ENCODE measurements at regions not wholly inside any gene's neighbourhood (a gene's known extent, or its start where the extent isn't known, plus 50 kb on each side); places are given as distances from the start of the nearest gene placed in this dataset.
"Not testable (repeated sequence)": the region's sequence is repeated elsewhere in the genome, so short reads cannot be mapped to it uniquely, and the experiment has no call there.

- H3K4me1 Mint-ChIP-seq; H3K4me3 ChIP-seq (ENCODE audit: control insufficient read depth in 1 of 2, extremely low read depth in 1 of 2, low read length in 1 of 2); ATAC-seq (replicated peaks in 1 of 4); H3K27ac ChIP-seq (ENCODE audit: low read length); POLR2A ChIA-PET; CTCF ChIA-PET; DNase-seq; H3K27ac Mint-ChIP-seq; H3K9me3 ChIP-seq; H3K27me3 ChIP-seq (replicated peaks in 1 of 2; ENCODE audit: control insufficient read depth in 2 of 2, extremely low read depth in 1 of 2, insufficient read depth in 2 of 2, low read length in 1 of 2); H3K4me3 Mint-ChIP-seq; H3K27me3 Mint-ChIP-seq; H3K36me3 ChIP-seq (ENCODE audit: control insufficient read depth in 2 of 2, extremely low read depth in 1 of 2, insufficient read depth in 1 of 2, low read length in 1 of 2); H3K36me3 Mint-ChIP-seq; H3K4me1 ChIP-seq (ENCODE audit: control insufficient read depth in 1 of 2, extremely low read depth in 1 of 2, insufficient read depth in 2 of 2, low read length in 2 of 2): not testable (repeated sequence)
- H3K9me3 Mint-ChIP-seq, result peaks cover 0 to 10% (median 8%) of the 10 kb centered on the region in 3 donors
- WGBS (ENCODE audit: insufficient coverage), result no CpG with 5 or more reads among the region's 3 CpGs
These were observed 2888.1 kb downstream of the RPIA start for GRCh38 chr2:91579555-91579954.

GRCh38 chr2:91580043-91580442 lies 2888.6 kb downstream of the RPIA start:
- H3K27ac Mint-ChIP-seq; DNase-seq; H3K4me3 ChIP-seq (ENCODE audit: control insufficient read depth in 1 of 2, extremely low read depth in 1 of 2, low read length in 1 of 2); H3K36me3 Mint-ChIP-seq; POLR2A ChIA-PET; ATAC-seq (replicated peaks in 1 of 4); H3K4me1 Mint-ChIP-seq; H3K27me3 Mint-ChIP-seq; H3K36me3 ChIP-seq (ENCODE audit: control insufficient read depth in 2 of 2, extremely low read depth in 1 of 2, insufficient read depth in 1 of 2, low read length in 1 of 2); H3K4me3 Mint-ChIP-seq; H3K27ac ChIP-seq (ENCODE audit: low read length); CTCF ChIA-PET; H3K27me3 ChIP-seq (replicated peaks in 1 of 2; ENCODE audit: control insufficient read depth in 2 of 2, extremely low read depth in 1 of 2, insufficient read depth in 2 of 2, low read length in 1 of 2); H3K4me1 ChIP-seq (ENCODE audit: control insufficient read depth in 1 of 2, extremely low read depth in 1 of 2, insufficient read depth in 2 of 2, low read length in 2 of 2); H3K9me3 ChIP-seq: not testable (repeated sequence)
- H3K9me3 Mint-ChIP-seq, result peaks cover 1 to 10% (median 8%) of the 10 kb centered on the region in 3 donors
- WGBS (ENCODE audit: insufficient coverage), result 92% methylated on average over 4 of the region's 4 CpGs

GRCh38 chr2:91587098-91587497 lies 2895.6 kb downstream of the RPIA start:
- H3K27me3 ChIP-seq (replicated peaks in 1 of 2; ENCODE audit: control insufficient read depth in 2 of 2, extremely low read depth in 1 of 2, insufficient read depth in 2 of 2, low read length in 1 of 2), result peaks cover 0 to 11% of the 10 kb centered on the region in 2 experiments
- H3K9me3 ChIP-seq; H3K27ac Mint-ChIP-seq; DNase-seq; H3K27me3 Mint-ChIP-seq; CTCF ChIA-PET; H3K36me3 Mint-ChIP-seq; H3K36me3 ChIP-seq (ENCODE audit: control insufficient read depth in 2 of 2, extremely low read depth in 1 of 2, insufficient read depth in 1 of 2, low read length in 1 of 2); H3K27ac ChIP-seq (ENCODE audit: low read length); POLR2A ChIA-PET; H3K4me1 Mint-ChIP-seq; H3K4me1 ChIP-seq (ENCODE audit: control insufficient read depth in 1 of 2, extremely low read depth in 1 of 2, insufficient read depth in 2 of 2, low read length in 2 of 2); H3K4me3 ChIP-seq (ENCODE audit: control insufficient read depth in 1 of 2, extremely low read depth in 1 of 2, low read length in 1 of 2); H3K4me3 Mint-ChIP-seq; ATAC-seq (replicated peaks in 1 of 4): not testable (repeated sequence)
- WGBS (ENCODE audit: insufficient coverage), result 88% methylated on average over 1 of the region's 6 CpGs
- H3K9me3 Mint-ChIP-seq, result peaks cover 3 to 18% (median 14%) of the 10 kb centered on the region in 3 donors

- Mint-ChIP-seq H3K27me3 (peaks cover 12% of the 10 kb centered on the region in 2 donors), H3K9me3 (peaks cover 3 to 15% (median 12%) of the 10 kb centered on the region in 3 donors)
- H3K4me3 Mint-ChIP-seq; POLR2A ChIA-PET; H3K36me3 Mint-ChIP-seq; CTCF ChIA-PET; H3K27ac Mint-ChIP-seq; H3K4me1 Mint-ChIP-seq; H3K4me1 ChIP-seq (ENCODE audit: control insufficient read depth in 1 of 2, extremely low read depth in 1 of 2, insufficient read depth in 2 of 2, low read length in 2 of 2); H3K9me3 ChIP-seq; H3K4me3 ChIP-seq (ENCODE audit: control insufficient read depth in 1 of 2, extremely low read depth in 1 of 2, low read length in 1 of 2); H3K36me3 ChIP-seq (ENCODE audit: control insufficient read depth in 2 of 2, extremely low read depth in 1 of 2, insufficient read depth in 1 of 2, low read length in 1 of 2); ATAC-seq (replicated peaks in 1 of 4); DNase-seq; H3K27ac ChIP-seq (ENCODE audit: low read length): not testable (repeated sequence)
- H3K27me3 ChIP-seq (replicated peaks in 1 of 2; ENCODE audit: control insufficient read depth in 2 of 2, extremely low read depth in 1 of 2, insufficient read depth in 2 of 2, low read length in 1 of 2), result peaks cover 0 to 11% of the 10 kb centered on the region in 2 experiments
- WGBS (ENCODE audit: insufficient coverage), result 94% methylated on average over 3 of the region's 17 CpGs
These were observed 2896.5 kb downstream of the RPIA start for GRCh38 chr2:91587908-91588535.

GRCh38 chr2:91588782-91589223 lies 2897.3 kb downstream of the RPIA start:
- Mint-ChIP-seq H3K27me3 (peaks cover 12% of the 10 kb centered on the region in 2 donors), H3K9me3 (peaks cover 3 to 12% (median 10%) of the 10 kb centered on the region in 3 donors)
- H3K36me3 ChIP-seq (ENCODE audit: control insufficient read depth in 2 of 2, extremely low read depth in 1 of 2, insufficient read depth in 1 of 2, low read length in 1 of 2); H3K27ac Mint-ChIP-seq; H3K4me1 ChIP-seq (ENCODE audit: control insufficient read depth in 1 of 2, extremely low read depth in 1 of 2, insufficient read depth in 2 of 2, low read length in 2 of 2); H3K4me1 Mint-ChIP-seq; H3K4me3 ChIP-seq (ENCODE audit: control insufficient read depth in 1 of 2, extremely low read depth in 1 of 2, low read length in 1 of 2); H3K36me3 Mint-ChIP-seq; CTCF ChIA-PET; DNase-seq; H3K27ac ChIP-seq (ENCODE audit: low read length); H3K9me3 ChIP-seq; ATAC-seq (replicated peaks in 1 of 4); POLR2A ChIA-PET; H3K4me3 Mint-ChIP-seq: not testable (repeated sequence)
- peaks cover 0 to 11% of the 10 kb centered on the region in 2 experiments for H3K27me3 ChIP-seq (replicated peaks in 1 of 2; ENCODE audit: control insufficient read depth in 2 of 2, extremely low read depth in 1 of 2, insufficient read depth in 2 of 2, low read length in 1 of 2)
- WGBS (ENCODE audit: insufficient coverage), result 90% methylated on average over 31 of the region's 36 CpGs

- ATAC-seq (replicated peaks in 1 of 4); H3K27ac Mint-ChIP-seq; POLR2A ChIA-PET; H3K36me3 ChIP-seq (ENCODE audit: control insufficient read depth in 2 of 2, extremely low read depth in 1 of 2, insufficient read depth in 1 of 2, low read length in 1 of 2); H3K9me3 ChIP-seq; H3K27ac ChIP-seq (ENCODE audit: low read length); H3K4me3 Mint-ChIP-seq; H3K4me1 Mint-ChIP-seq; H3K4me1 ChIP-seq (ENCODE audit: control insufficient read depth in 1 of 2, extremely low read depth in 1 of 2, insufficient read depth in 2 of 2, low read length in 2 of 2); H3K9me3 Mint-ChIP-seq; H3K4me3 ChIP-seq (ENCODE audit: control insufficient read depth in 1 of 2, extremely low read depth in 1 of 2, low read length in 1 of 2); DNase-seq; H3K36me3 Mint-ChIP-seq; CTCF ChIA-PET: not testable (repeated sequence)
- 29% methylated on average over 59 of the region's 65 CpGs for WGBS (ENCODE audit: insufficient coverage)
- peaks cover 0 to 11% of the 10 kb centered on the region in 2 experiments for H3K27me3 ChIP-seq (replicated peaks in 1 of 2; ENCODE audit: control insufficient read depth in 2 of 2, extremely low read depth in 1 of 2, insufficient read depth in 2 of 2, low read length in 1 of 2)
- H3K27me3 Mint-ChIP-seq, result peaks cover 12 to 15% of the 10 kb centered on the region in 2 donors
These were observed 2898.2 kb downstream of the RPIA start for GRCh38 chr2:91589454-91590328.

All from T-cell (primary cell).